Panc1 (cell line): ENCODE measurements at regions not wholly inside any gene's neighbourhood (a gene's known extent, or its start where the extent isn't known, plus 50 kb on each side); places are given as distances from the start of the nearest gene placed in this dataset.

ENCODE experiments used
- ATAC-seq: fragments of 200-7000 bp; cut with Tn5 transposase; 2 replicates; pipeline ENCODE4 v1.9.1; 2020; ENCODE audit warnings: mild to moderate bottlenecking, moderate library complexity
- BruUV-seq: library from RNA; stranded (reverse); fragments of 400-500 nt; replicated peaks from 2 replicates; lab custom pipeline; 2021; lab: Mats Ljungman, UMichigan
- CTCF ChIA-PET: fragments of 300-600 bp; sonication (Branson Sonifier 250); formaldehyde crosslinking; loops from one replicate; lab custom pipeline; 2022; ENCODE audit warnings: antibody characterized with exemption; lab: Charles Lee
- POLR2A ChIA-PET: fragments of 300-600 bp; sonication (Branson Sonifier 250); formaldehyde crosslinking; loops from one replicate; lab custom pipeline; 2022; ENCODE audit warnings: antibody characterized with exemption; lab: Charles Lee
- DNase-seq: peaks from one replicate; pipeline ENCODE4 v3.0.0-alpha.2; 2010; ENCODE audit warnings: low read depth, low spot score
- H3K27ac ChIP-seq: 2 replicates; pipeline ENCODE4 v1.5.1; 2011; ENCODE audit warnings: mild to moderate bottlenecking, low read length, inconsistent platforms
- H3K27me3 ChIP-seq: fragments of 200-500 bp; sonication (Bioruptor generic); 2 replicates; pipeline ENCODE4 v1.6.0; 2014; ENCODE audit warnings: low read length, inconsistent platforms; ENCODE audit not compliant: control insufficient read depth, insufficient read depth
- H3K36me3 ChIP-seq: fragments of 200-500 bp; sonication (Bioruptor generic); 2 replicates; pipeline ENCODE4 v1.5.1; 2014; ENCODE audit warnings: inconsistent platforms, mild to moderate bottlenecking, low read length, moderate library complexity; ENCODE audit not compliant: control insufficient read depth, insufficient read depth
- H3K4me1 ChIP-seq: 2 replicates; pipeline ENCODE4 v1.5.1; 2011; ENCODE audit warnings: inconsistent platforms, mild to moderate bottlenecking, low read length, moderate library complexity; ENCODE audit not compliant: control insufficient read depth, insufficient read depth
- H3K4me3 ChIP-seq, 2 experiments: 2 replicates each; pipeline ENCODE4 v1.5.1; 2011 to 2012; ENCODE audit warnings: low read depth in 2 of 2, low read length in 2 of 2, mild to moderate bottlenecking in 2 of 2, inconsistent platforms in 1 of 2, moderate library complexity in 1 of 2
- H3K9me3 ChIP-seq: fragments of 200-500 bp; sonication (Bioruptor generic); 2 replicates; pipeline ENCODE4 v1.5.1; 2014; ENCODE audit warnings: low read depth, mild to moderate bottlenecking, inconsistent platforms, low read length, moderate library complexity; ENCODE audit not compliant: control insufficient read depth, insufficient read depth
- CTCF ChIP-seq: fragments of 450-650 bp; IDR thresholded peaks from 2 replicates; pipeline ENCODE4 v1.5.1; 2017; ENCODE audit warnings: mild to moderate bottlenecking
- POLR2AphosphoS5 ChIP-seq: IDR thresholded peaks from 2 replicates; pipeline ENCODE4 v1.6.1; 2012; ENCODE audit warnings: mild to moderate bottlenecking, low read depth, low read length, moderate library complexity
- SIN3A ChIP-seq: IDR thresholded peaks from 2 replicates; pipeline ENCODE4 v1.6.1; 2012; ENCODE audit warnings: low read depth, mild to moderate bottlenecking, low read length, moderate library complexity, borderline replicate concordance; ENCODE audit not compliant: insufficient read depth
- TCF7L2 ChIP-seq: IDR thresholded peaks from 2 replicates; pipeline ENCODE4 v1.6.1; 2011; ENCODE audit warnings: mild to moderate bottlenecking, low read depth, low read length, inconsistent platforms
- in situ Hi-C: cut with HindIII; loops from 2 replicates; pipeline ENCODE4 v1.10.0; 2016; ENCODE audit warnings: low sequenced_read_pairs, low pct_unique_long_range_greater_than_20kb
- intact Hi-C: fragments of 100-400 bp; cut with micrococcal nuclease; formaldehyde crosslinking; loops from one replicate; pipeline ENCODE4 v1.10.0; 2022; ENCODE audit not compliant: unreplicated experiment
- TF ChIP-seq, protein P1 (sequence below), 2 experiments: IDR thresholded peaks; 2 replicates each; pipeline ENCODE4 v1.6.1; 2011 to 2012; ENCODE audit warnings: low read depth in 2 of 2, control low read depth in 1 of 2, low read length in 1 of 2, mild to moderate bottlenecking in 1 of 2, moderate library complexity in 1 of 2; ENCODE audit not compliant: insufficient read depth in 1 of 2

GRCh38 chr10:117603726-117604125 lies 61.2 kb downstream of the EMX2 start:
- in situ Hi-C loops = no loop called here
- H3K36me3 ChIP-seq = no peaks in the 10 kb centered on the region

GRCh38 chr10:117609095-117609795 lies 66.7 kb downstream of the EMX2 start:
- Histone ChIP-seq H3K4me1 (no peaks in the 10 kb centered on the region), H3K27me3 (peaks cover 9% of the 10 kb centered on the region; the same call in 1 of the 2 replicates), H3K27ac (no peak overlapping the region), H3K36me3 (no peaks in the 10 kb centered on the region), H3K4me3 (no peak overlapping the region), H3K9me3 (no peaks in the 10 kb centered on the region)
- ChIA-PET CTCF (interaction anchor here (0.7 kb wide), 1 partner anchor 12 kb away, joined by 3 read pairs; no protein-coding TSS in a partner anchor), POLR2A (no interaction called here)
- intact Hi-C loops (no loop called here), in situ Hi-C loops (no loop called here)
- ATAC-seq (peak; percentile 93), DNase-seq (peak; percentile 15)
- no TSS peak for BruUV-seq
- TF ChIP-seq TCF7L2 (no peak), SIN3A (no peak), CTCF (no peak)
- TF ChIP-seq, protein P1, sequence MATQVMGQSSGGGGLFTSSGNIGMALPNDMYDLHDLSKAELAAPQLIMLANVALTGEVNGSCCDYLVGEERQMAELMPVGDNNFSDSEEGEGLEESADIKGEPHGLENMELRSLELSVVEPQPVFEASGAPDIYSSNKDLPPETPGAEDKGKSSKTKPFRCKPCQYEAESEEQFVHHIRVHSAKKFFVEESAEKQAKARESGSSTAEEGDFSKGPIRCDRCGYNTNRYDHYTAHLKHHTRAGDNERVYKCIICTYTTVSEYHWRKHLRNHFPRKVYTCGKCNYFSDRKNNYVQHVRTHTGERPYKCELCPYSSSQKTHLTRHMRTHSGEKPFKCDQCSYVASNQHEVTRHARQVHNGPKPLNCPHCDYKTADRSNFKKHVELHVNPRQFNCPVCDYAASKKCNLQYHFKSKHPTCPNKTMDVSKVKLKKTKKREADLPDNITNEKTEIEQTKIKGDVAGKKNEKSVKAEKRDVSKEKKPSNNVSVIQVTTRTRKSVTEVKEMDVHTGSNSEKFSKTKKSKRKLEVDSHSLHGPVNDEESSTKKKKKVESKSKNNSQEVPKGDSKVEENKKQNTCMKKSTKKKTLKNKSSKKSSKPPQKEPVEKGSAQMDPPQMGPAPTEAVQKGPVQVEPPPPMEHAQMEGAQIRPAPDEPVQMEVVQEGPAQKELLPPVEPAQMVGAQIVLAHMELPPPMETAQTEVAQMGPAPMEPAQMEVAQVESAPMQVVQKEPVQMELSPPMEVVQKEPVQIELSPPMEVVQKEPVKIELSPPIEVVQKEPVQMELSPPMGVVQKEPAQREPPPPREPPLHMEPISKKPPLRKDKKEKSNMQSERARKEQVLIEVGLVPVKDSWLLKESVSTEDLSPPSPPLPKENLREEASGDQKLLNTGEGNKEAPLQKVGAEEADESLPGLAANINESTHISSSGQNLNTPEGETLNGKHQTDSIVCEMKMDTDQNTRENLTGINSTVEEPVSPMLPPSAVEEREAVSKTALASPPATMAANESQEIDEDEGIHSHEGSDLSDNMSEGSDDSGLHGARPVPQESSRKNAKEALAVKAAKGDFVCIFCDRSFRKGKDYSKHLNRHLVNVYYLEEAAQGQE (IDR thresholded peaks at IDR 0.05; ENCODE audit: insufficient read depth in 1 of 2, low read depth in 2 of 2, low read length in 1 of 2) = no peak

More at GRCh38 chr10:117603726-117604125, 61.2 kb downstream of the EMX2 start:
- ChIA-PET POLR2A (no interaction called here), CTCF (no interaction called here)
- BruUV-seq = no TSS peak
- no peak overlapping the region for H3K4me3 ChIP-seq
- intact Hi-C loops = no loop called here
- peaks cover 14% of the 10 kb centered on the region for H3K27me3 ChIP-seq
- no peak overlapping the region for H3K27ac ChIP-seq
- H3K9me3 ChIP-seq = no peaks in the 10 kb centered on the region
- ATAC-seq (no peak), DNase-seq (no peak)
- no peaks in the 10 kb centered on the region for H3K4me1 ChIP-seq
- TF ChIP-seq, protein P1 (IDR thresholded peaks at IDR 0.05; ENCODE audit: insufficient read depth in 1 of 2, low read depth in 2 of 2, low read length in 1 of 2) = no peak
- TF ChIP-seq CTCF = no peak
- TF ChIP-seq TCF7L2 = no peak
- TF ChIP-seq POLR2AphosphoS5 = no peak
- TF ChIP-seq SIN3A = no peak
